OCI-LY3 (cell line): ENCODE measurements at regions not wholly inside any gene's neighbourhood (a gene's known extent, or its start where the extent isn't known, plus 50 kb on each side); places are given as distances from the start of the nearest gene placed in this dataset.

ENCODE experiments used
- CTCF ChIP-seq: fragments of 200-600, 300-600 bp; sonication (generic); IDR thresholded peaks from 2 replicates; pipeline ENCODE4 v1.5.1; 2014; ENCODE audit warnings: antibody characterized with exemption, low read length, low read depth
- EZH2phosphoT487 ChIP-seq: fragments of 200-600 bp; shearing (Covaris generic); IDR thresholded peaks from 2 replicates; pipeline ENCODE4 v1.6.1; 2018; ENCODE audit warnings: antibody characterized with exemption, mixed run types, low read depth

GRCh38 chr5:99640646-99641045, 711.8 kb upstream of the CHD1 start:
- TF ChIP-seq CTCF (no peak), EZH2phosphoT487 (no peak)
